Left ventricle myocardium superior (tissue), 1 donor: ENCODE measurements at regions not wholly inside any gene's neighbourhood (a gene's known extent, or its start where the extent isn't known, plus 50 kb on each side); places are given as distances from the start of the nearest gene placed in this dataset.

ENCODE experiments used
- ATAC-seq: fragments of 200-7000 bp; cut with Tn5 transposase; one replicate; pipeline ENCODE4 v1.9.1; 2020; ENCODE audit warnings: mild to moderate bottlenecking, moderate library complexity
- DNase-seq: peaks from one replicate; pipeline ENCODE4 v3.0.0-alpha.2; 2020
- intact Hi-C: fragments of 100-400 bp; cut with micrococcal nuclease; formaldehyde crosslinking; loops from one replicate; pipeline ENCODE4 v1.11.0; 2022
- donor health status: DM: no; HTN: yes; CAD: no; lungs with severe emphysema.

GRCh38 chr22:49585461-49586243 is 242.0 kb downstream of the BRD1 start:
- ATAC-seq (no peak), DNase-seq (peak; percentile 6)
- intact Hi-C loops = no loop called here

- ATAC-seq (no peak), DNase-seq (no peak)
- intact Hi-C loops = no loop called here
Measured at GRCh38 chr22:49583886-49584505, 243.7 kb downstream of the BRD1 start.

GRCh38 chr22:49583341-49583740 is 244.3 kb downstream of the BRD1 start:
- intact Hi-C loops = no loop called here

GRCh38 chr22:49582678-49583077 is 245.0 kb downstream of the BRD1 start:
- no peak for ATAC-seq
- intact Hi-C loops = no loop called here
- DNase-seq = no peak

More at GRCh38 chr22:49583341-49583740, 244.3 kb downstream of the BRD1 start:
- ATAC-seq (no peak), DNase-seq (no peak)

GRCh38 chr22:49582181-49582580 is 245.5 kb downstream of the BRD1 start:
- DNase-seq (no peak), ATAC-seq (no peak)
- intact Hi-C loops = no loop called here

- DNase-seq = no peak
- intact Hi-C loops = no loop called here
- no peak for ATAC-seq
Measured at GRCh38 chr22:49580024-49580423, 247.6 kb downstream of the BRD1 start.

GRCh38 chr22:49577168-49578060 is 250.3 kb downstream of the BRD1 start:
- intact Hi-C loops = no loop called here

GRCh38 chr22:49576241-49577141 is 251.2 kb downstream of the BRD1 start:
- ATAC-seq (no peak), DNase-seq (peak; percentile 15)
- intact Hi-C loops = no loop called here

More at GRCh38 chr22:49577168-49578060, 250.3 kb downstream of the BRD1 start:
- ATAC-seq = no peak
- DNase-seq = peak; percentile 9

GRCh38 chr22:49575703-49576081 is 252.0 kb downstream of the BRD1 start:
- intact Hi-C loops = no loop called here
- peak; percentile 12 for ATAC-seq
- DNase-seq = no peak

GRCh38 chr22:49574881-49575702 is 252.6 kb downstream of the BRD1 start:
- intact Hi-C loops = no loop called here
- DNase-seq = peak; percentile 35
- peak; percentile 66 for ATAC-seq

- no peak for ATAC-seq
- intact Hi-C loops = no loop called here
- peak; percentile 4 for DNase-seq
Measured at GRCh38 chr22:49574205-49574880, 253.3 kb downstream of the BRD1 start.

- DNase-seq (peak; percentile 13), ATAC-seq (no peak)
- intact Hi-C loops = no loop called here
Measured at GRCh38 chr22:49573109-49573765, 254.4 kb downstream of the BRD1 start.

- intact Hi-C loops = no loop called here
- DNase-seq = peak; percentile 9
- no peak for ATAC-seq
Measured at GRCh38 chr22:49571326-49571725, 256.3 kb downstream of the BRD1 start.

GRCh38 chr22:49570032-49570848 is 257.4 kb downstream of the BRD1 start:
- ATAC-seq (no peak), DNase-seq (peak; percentile 6)
- intact Hi-C loops = no loop called here

- ATAC-seq (no peak), DNase-seq (peak; percentile 11)
- intact Hi-C loops = no loop called here
Measured at GRCh38 chr22:49569286-49570031, 258.2 kb downstream of the BRD1 start.
